Panc1 (cell line): ENCODE measurements at regions not wholly inside any gene's neighbourhood (a gene's known extent, or its start where the extent isn't known, plus 50 kb on each side); places are given as distances from the start of the nearest gene placed in this dataset.

ENCODE experiments used
- CTCF ChIP-seq: fragments of 450-650 bp; IDR thresholded peaks from 2 replicates; pipeline ENCODE4 v1.5.1; 2017; ENCODE audit warnings: mild to moderate bottlenecking
- POLR2AphosphoS5 ChIP-seq: IDR thresholded peaks from 2 replicates; pipeline ENCODE4 v1.6.1; 2012; ENCODE audit warnings: mild to moderate bottlenecking, low read depth, low read length, moderate library complexity
- SIN3A ChIP-seq: IDR thresholded peaks from 2 replicates; pipeline ENCODE4 v1.6.1; 2012; ENCODE audit warnings: low read depth, mild to moderate bottlenecking, low read length, moderate library complexity, borderline replicate concordance; ENCODE audit not compliant: insufficient read depth
- TCF7L2 ChIP-seq: IDR thresholded peaks from 2 replicates; pipeline ENCODE4 v1.6.1; 2011; ENCODE audit warnings: mild to moderate bottlenecking, low read depth, low read length, inconsistent platforms

- TF ChIP-seq CTCF (no peak), POLR2AphosphoS5 (no peak), SIN3A (no peak), TCF7L2 (no peak)
Observed at GRCh38 chr20:50379049-50379990, 130.9 kb upstream of the PTPN1 start.
